ENCODE measurements at regions not wholly inside any gene's neighbourhood (a gene's known extent, or its start where the extent isn't known, plus 50 kb on each side); places are given as distances from the start of the nearest gene placed in this dataset.

DNA sequence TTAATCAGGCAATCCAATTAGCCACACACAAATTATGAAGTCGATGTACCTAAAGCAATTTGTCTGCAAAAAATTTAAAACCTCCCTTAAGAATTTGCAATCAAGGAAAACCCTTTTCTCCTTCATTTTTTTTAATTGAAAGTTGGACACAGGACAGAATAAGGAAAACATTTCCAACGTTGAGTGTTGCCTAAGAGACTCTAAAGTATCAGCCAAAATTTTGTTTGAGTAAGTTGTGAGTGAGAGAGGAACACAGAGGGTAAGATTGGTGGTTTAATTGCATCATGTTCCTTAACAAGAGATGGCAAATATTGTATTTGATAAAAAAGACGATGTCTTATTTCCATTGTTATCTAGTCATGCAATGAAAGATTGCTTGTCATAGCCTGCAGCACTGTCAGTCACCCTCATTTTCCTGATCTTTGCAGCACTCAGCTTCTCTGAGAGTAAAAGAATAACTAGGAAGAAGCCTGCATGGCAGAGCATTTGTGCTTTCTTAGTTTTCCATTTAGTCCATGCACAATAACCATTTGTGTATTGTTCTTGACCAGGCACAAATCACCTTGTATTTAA, 115.5 kb downstream of the ICOS start (continued):
- TF ChIP-seq, protein P1, sequence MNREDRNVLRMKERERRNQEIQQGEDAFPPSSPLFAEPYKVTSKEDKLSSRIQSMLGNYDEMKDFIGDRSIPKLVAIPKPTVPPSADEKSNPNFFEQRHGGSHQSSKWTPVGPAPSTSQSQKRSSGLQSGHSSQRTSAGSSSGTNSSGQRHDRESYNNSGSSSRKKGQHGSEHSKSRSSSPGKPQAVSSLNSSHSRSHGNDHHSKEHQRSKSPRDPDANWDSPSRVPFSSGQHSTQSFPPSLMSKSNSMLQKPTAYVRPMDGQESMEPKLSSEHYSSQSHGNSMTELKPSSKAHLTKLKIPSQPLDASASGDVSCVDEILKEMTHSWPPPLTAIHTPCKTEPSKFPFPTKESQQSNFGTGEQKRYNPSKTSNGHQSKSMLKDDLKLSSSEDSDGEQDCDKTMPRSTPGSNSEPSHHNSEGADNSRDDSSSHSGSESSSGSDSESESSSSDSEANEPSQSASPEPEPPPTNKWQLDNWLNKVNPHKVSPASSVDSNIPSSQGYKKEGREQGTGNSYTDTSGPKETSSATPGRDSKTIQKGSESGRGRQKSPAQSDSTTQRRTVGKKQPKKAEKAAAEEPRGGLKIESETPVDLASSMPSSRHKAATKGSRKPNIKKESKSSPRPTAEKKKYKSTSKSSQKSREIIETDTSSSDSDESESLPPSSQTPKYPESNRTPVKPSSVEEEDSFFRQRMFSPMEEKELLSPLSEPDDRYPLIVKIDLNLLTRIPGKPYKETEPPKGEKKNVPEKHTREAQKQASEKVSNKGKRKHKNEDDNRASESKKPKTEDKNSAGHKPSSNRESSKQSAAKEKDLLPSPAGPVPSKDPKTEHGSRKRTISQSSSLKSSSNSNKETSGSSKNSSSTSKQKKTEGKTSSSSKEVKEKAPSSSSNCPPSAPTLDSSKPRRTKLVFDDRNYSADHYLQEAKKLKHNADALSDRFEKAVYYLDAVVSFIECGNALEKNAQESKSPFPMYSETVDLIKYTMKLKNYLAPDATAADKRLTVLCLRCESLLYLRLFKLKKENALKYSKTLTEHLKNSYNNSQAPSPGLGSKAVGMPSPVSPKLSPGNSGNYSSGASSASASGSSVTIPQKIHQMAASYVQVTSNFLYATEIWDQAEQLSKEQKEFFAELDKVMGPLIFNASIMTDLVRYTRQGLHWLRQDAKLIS (CRISPR knock-in tag; IDR thresholded peaks at IDR 0.05; ENCODE audit: borderline replicate concordance) = no peak
- no peak for TF ChIP-seq ZBTB21 (CRISPR knock-in tag; IDR thresholded peaks at IDR 0.05; ENCODE audit: borderline replicate concordance)
- TF ChIP-seq, protein P2, sequence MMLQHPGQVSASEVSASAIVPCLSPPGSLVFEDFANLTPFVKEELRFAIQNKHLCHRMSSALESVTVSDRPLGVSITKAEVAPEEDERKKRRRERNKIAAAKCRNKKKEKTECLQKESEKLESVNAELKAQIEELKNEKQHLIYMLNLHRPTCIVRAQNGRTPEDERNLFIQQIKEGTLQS (CRISPR knock-in tag; conservative IDR thresholded peaks at IDR 0.05) = no peak
- TF ChIP-seq MYBL2 (CRISPR knock-in tag; IDR thresholded peaks at IDR 0.05) = no peak
- TF ChIP-seq ETV6 (CRISPR knock-in tag; IDR thresholded peaks at IDR 0.05) = no peak
- TF ChIP-seq, protein P3, sequence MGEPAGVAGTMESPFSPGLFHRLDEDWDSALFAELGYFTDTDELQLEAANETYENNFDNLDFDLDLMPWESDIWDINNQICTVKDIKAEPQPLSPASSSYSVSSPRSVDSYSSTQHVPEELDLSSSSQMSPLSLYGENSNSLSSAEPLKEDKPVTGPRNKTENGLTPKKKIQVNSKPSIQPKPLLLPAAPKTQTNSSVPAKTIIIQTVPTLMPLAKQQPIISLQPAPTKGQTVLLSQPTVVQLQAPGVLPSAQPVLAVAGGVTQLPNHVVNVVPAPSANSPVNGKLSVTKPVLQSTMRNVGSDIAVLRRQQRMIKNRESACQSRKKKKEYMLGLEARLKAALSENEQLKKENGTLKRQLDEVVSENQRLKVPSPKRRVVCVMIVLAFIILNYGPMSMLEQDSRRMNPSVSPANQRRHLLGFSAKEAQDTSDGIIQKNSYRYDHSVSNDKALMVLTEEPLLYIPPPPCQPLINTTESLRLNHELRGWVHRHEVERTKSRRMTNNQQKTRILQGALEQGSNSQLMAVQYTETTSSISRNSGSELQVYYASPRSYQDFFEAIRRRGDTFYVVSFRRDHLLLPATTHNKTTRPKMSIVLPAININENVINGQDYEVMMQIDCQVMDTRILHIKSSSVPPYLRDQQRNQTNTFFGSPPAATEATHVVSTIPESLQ (CRISPR knock-in tag; IDR thresholded peaks at IDR 0.05) = no peak
- TF ChIP-seq ZNF423 (CRISPR knock-in tag; IDR thresholded peaks at IDR 0.05) = no peak
- no peak for TF ChIP-seq MXD4 (CRISPR knock-in tag; IDR thresholded peaks at IDR 0.05; ENCODE audit: borderline replicate concordance)
- no peak for TF ChIP-seq ZNF232 (CRISPR knock-in tag; IDR thresholded peaks at IDR 0.05)

DNA sequence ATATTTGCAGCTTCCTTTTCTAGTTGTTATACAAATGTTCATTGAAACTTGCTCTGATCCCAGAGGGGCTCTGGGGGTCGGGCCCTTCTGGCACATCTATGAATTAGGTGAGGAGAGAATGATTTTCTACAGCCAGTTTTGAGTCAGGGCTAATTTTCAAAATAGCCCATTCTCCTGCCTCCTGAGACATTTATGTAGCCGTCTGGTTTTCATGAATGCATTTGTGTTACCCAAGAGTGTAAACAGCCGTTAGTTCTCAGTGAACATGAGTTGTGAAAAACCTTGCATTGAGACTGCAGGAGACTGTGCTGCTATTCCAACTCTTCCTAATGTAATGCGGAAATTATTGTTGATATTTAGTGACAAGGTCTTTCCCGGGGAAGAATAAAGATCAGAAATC, 122.5 kb downstream of the ICOS start:
- Mint-ChIP-seq H3K4me1 (no peaks in the 10 kb centered on the region), H3K9me3 (peaks cover 9% of the 10 kb centered on the region), H3K27me3 (ENCODE audit: low read depth) (no peaks in the 10 kb centered on the region), H3K36me3 (peaks cover 2% of the 10 kb centered on the region; the same call in 1 of the 2 replicates), H3K27ac (no peak overlapping the region), H3K4me3 (no peak overlapping the region)
- CTCF ChIA-PET = no interaction called here
- TF ChIP-seq, protein P4, sequence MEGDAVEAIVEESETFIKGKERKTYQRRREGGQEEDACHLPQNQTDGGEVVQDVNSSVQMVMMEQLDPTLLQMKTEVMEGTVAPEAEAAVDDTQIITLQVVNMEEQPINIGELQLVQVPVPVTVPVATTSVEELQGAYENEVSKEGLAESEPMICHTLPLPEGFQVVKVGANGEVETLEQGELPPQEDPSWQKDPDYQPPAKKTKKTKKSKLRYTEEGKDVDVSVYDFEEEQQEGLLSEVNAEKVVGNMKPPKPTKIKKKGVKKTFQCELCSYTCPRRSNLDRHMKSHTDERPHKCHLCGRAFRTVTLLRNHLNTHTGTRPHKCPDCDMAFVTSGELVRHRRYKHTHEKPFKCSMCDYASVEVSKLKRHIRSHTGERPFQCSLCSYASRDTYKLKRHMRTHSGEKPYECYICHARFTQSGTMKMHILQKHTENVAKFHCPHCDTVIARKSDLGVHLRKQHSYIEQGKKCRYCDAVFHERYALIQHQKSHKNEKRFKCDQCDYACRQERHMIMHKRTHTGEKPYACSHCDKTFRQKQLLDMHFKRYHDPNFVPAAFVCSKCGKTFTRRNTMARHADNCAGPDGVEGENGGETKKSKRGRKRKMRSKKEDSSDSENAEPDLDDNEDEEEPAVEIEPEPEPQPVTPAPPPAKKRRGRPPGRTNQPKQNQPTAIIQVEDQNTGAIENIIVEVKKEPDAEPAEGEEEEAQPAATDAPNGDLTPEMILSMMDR (IDR thresholded peaks at IDR 0.05) = no peak
- TF ChIP-seq, protein P5, sequence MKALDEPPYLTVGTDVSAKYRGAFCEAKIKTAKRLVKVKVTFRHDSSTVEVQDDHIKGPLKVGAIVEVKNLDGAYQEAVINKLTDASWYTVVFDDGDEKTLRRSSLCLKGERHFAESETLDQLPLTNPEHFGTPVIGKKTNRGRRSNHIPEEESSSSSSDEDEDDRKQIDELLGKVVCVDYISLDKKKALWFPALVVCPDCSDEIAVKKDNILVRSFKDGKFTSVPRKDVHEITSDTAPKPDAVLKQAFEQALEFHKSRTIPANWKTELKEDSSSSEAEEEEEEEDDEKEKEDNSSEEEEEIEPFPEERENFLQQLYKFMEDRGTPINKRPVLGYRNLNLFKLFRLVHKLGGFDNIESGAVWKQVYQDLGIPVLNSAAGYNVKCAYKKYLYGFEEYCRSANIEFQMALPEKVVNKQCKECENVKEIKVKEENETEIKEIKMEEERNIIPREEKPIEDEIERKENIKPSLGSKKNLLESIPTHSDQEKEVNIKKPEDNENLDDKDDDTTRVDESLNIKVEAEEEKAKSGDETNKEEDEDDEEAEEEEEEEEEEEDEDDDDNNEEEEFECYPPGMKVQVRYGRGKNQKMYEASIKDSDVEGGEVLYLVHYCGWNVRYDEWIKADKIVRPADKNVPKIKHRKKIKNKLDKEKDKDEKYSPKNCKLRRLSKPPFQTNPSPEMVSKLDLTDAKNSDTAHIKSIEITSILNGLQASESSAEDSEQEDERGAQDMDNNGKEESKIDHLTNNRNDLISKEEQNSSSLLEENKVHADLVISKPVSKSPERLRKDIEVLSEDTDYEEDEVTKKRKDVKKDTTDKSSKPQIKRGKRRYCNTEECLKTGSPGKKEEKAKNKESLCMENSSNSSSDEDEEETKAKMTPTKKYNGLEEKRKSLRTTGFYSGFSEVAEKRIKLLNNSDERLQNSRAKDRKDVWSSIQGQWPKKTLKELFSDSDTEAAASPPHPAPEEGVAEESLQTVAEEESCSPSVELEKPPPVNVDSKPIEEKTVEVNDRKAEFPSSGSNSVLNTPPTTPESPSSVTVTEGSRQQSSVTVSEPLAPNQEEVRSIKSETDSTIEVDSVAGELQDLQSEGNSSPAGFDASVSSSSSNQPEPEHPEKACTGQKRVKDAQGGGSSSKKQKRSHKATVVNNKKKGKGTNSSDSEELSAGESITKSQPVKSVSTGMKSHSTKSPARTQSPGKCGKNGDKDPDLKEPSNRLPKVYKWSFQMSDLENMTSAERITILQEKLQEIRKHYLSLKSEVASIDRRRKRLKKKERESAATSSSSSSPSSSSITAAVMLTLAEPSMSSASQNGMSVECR (CRISPR knock-in tag; IDR thresholded peaks at IDR 0.05; ENCODE audit: borderline replicate concordance) = no peak
- TF ChIP-seq, protein P6, sequence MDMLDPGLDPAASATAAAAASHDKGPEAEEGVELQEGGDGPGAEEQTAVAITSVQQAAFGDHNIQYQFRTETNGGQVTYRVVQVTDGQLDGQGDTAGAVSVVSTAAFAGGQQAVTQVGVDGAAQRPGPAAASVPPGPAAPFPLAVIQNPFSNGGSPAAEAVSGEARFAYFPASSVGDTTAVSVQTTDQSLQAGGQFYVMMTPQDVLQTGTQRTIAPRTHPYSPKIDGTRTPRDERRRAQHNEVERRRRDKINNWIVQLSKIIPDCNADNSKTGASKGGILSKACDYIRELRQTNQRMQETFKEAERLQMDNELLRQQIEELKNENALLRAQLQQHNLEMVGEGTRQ (CRISPR knock-in tag; IDR thresholded peaks at IDR 0.05) = no peak
- TF ChIP-seq, protein P1 (CRISPR knock-in tag; IDR thresholded peaks at IDR 0.05; ENCODE audit: borderline replicate concordance) = no peak
- no peak for TF ChIP-seq MYBL2 (CRISPR knock-in tag; IDR thresholded peaks at IDR 0.05)
- no peak for TF ChIP-seq EMX1 (CRISPR knock-in tag; IDR thresholded peaks at IDR 0.05)
- no peak for TF ChIP-seq NR2C2 (CRISPR knock-in tag; IDR thresholded peaks at IDR 0.05)
- TF ChIP-seq NFYB (CRISPR knock-in tag; conservative IDR thresholded peaks at IDR 0.05; ENCODE audit: low read depth) = no peak
- TF ChIP-seq, protein P7, sequence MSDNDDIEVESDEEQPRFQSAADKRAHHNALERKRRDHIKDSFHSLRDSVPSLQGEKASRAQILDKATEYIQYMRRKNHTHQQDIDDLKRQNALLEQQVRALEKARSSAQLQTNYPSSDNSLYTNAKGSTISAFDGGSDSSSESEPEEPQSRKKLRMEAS (CRISPR knock-in tag; IDR thresholded peaks at IDR 0.05) = no peak
- TF ChIP-seq, protein P8, sequence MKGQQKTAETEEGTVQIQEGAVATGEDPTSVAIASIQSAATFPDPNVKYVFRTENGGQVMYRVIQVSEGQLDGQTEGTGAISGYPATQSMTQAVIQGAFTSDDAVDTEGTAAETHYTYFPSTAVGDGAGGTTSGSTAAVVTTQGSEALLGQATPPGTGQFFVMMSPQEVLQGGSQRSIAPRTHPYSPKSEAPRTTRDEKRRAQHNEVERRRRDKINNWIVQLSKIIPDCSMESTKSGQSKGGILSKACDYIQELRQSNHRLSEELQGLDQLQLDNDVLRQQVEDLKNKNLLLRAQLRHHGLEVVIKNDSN (CRISPR knock-in tag; IDR thresholded peaks at IDR 0.05) = no peak
- POLR2A ChIA-PET = no interaction called here
- ATAC-seq (no peak), DNase-seq (ENCODE audit: low spot score) (no peak)
